PC-9 (cell line): ENCODE measurements at regions not wholly inside any gene's neighbourhood (a gene's known extent, or its start where the extent isn't known, plus 50 kb on each side); places are given as distances from the start of the nearest gene placed in this dataset.

Experiments
- CTCF ChIP-seq: fragments of 200-600 bp; sonication (generic); conservative IDR thresholded peaks from 2 replicates; pipeline ENCODE4 v1.6.1; 2017; ENCODE audit warnings: mixed run types, antibody characterized with exemption, mild to moderate bottlenecking, moderate library complexity
- EZH2 ChIP-seq: fragments of 200-600 bp; sonication (generic); IDR thresholded peaks from 2 replicates; pipeline ENCODE4 v1.8.0; 2017; ENCODE audit warnings: antibody characterized with exemption, low read depth

DNA sequence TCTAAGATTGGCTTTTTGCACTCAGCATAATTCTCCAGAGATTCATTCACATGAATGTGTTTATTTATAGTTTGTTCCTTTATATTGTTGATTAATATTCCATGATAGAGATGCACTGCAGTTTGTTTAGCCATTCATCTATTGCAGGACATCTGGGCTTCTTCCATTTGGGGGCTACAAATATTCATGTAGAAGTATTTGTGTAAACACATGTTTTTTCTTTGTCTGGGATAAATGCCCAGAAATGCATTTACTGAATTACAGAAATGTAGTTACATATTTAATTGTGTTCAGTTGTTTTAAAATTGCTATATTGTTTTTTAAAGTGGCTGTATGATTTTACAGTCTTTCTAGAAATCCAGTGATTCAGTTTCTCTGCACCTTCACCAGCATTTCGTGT, 635.0 kb downstream of the ZIC1 start:
- no peak for TF ChIP-seq CTCF
- no peak for TF ChIP-seq EZH2
